SK-N-SH (cell line): ENCODE measurements at regions not wholly inside any gene's neighbourhood (a gene's known extent, or its start where the extent isn't known, plus 50 kb on each side); places are given as distances from the start of the nearest gene placed in this dataset.
A peak's percentile ranks its signal among the peaks of the same experiment; 100 is the strongest.

Experiments
- CHD2 ChIP-seq: fragments of 150-350 bp; IDR thresholded peaks from 2 replicates; pipeline ENCODE4 v1.6.1; 2018; ENCODE audit warnings: low read length; ENCODE audit not compliant: partially characterized antibody
- ELF1 ChIP-seq: IDR thresholded peaks from 2 replicates; pipeline ENCODE4 v1.4.0; 2012
- EZH2phosphoT487 ChIP-seq: fragments of 200-600 bp; sonication (generic); IDR thresholded peaks from 2 replicates; pipeline ENCODE4 v1.6.1; 2017; ENCODE audit warnings: low read depth, mixed run types, mild to moderate bottlenecking, antibody characterized with exemption, moderate library complexity, borderline replicate concordance
- FOSL2 ChIP-seq: IDR thresholded peaks from 2 replicates; pipeline ENCODE4 v1.4.0; 2012; ENCODE audit warnings: low read depth, mild to moderate bottlenecking, moderate library complexity, borderline replicate concordance
- FOXJ3 ChIP-seq: sonication (generic); formaldehyde crosslinking; IDR thresholded peaks from 2 replicates; pipeline ENCODE4 v1.5.1; 2020; ENCODE audit warnings: mild to moderate bottlenecking, missing genetic modification reagents
- GABPA ChIP-seq: IDR thresholded peaks from 2 replicates; pipeline ENCODE4 v1.4.0; 2012; ENCODE audit warnings: low read depth, mild to moderate bottlenecking
- JUND ChIP-seq: IDR thresholded peaks from 2 replicates; pipeline ENCODE4 v1.4.0; 2012
- MEF2A ChIP-seq: IDR thresholded peaks from 2 replicates; pipeline ENCODE4 v1.4.0; 2012; ENCODE audit warnings: low read depth, borderline replicate concordance
- MXI1 ChIP-seq: IDR thresholded peaks from 2 replicates; pipeline ENCODE4 v1.6.1; 2012; ENCODE audit warnings: mild to moderate bottlenecking, low read depth, low read length, improper control_type of control experiment
- PBX3 ChIP-seq: IDR thresholded peaks from 2 replicates; pipeline ENCODE4; 2012
- RAD21 ChIP-seq: IDR thresholded peaks from 2 replicates; pipeline ENCODE4 v1.6.1; 2012; ENCODE audit warnings: mild to moderate bottlenecking, low read length
- RCOR1 ChIP-seq: fragments of 150-350 bp; IDR thresholded peaks from 2 replicates; pipeline ENCODE4 v1.6.1; 2017; ENCODE audit warnings: antibody characterized with exemption, low read length
- REST ChIP-seq: IDR thresholded peaks from 2 replicates; pipeline ENCODE4 v1.6.1; 2012; ENCODE audit warnings: mild to moderate bottlenecking, low read depth, low read length, moderate library complexity
- SIN3A ChIP-seq: IDR thresholded peaks from 2 replicates; pipeline ENCODE4 v1.6.1; 2012; ENCODE audit warnings: low read depth, mild to moderate bottlenecking, low read length, moderate library complexity, borderline replicate concordance
- SMC3 ChIP-seq: IDR thresholded peaks from 2 replicates; pipeline ENCODE4 v1.6.1; 2012; ENCODE audit warnings: low read depth, low read length, improper control_type of control experiment
- TAF1 ChIP-seq: IDR thresholded peaks from 2 replicates; pipeline ENCODE4 v1.6.1; 2012; ENCODE audit warnings: low read depth, mild to moderate bottlenecking, low read length, moderate library complexity, borderline replicate concordance
- USF1 ChIP-seq: IDR thresholded peaks from 2 replicates; pipeline ENCODE4 v1.4.0; 2012; ENCODE audit warnings: low read depth, borderline replicate concordance
- YY1 ChIP-seq: IDR thresholded peaks from 2 replicates; pipeline ENCODE4 v1.4.0; 2012; ENCODE audit warnings: low read depth, mild to moderate bottlenecking
- ZBTB33 ChIP-seq: IDR thresholded peaks from 2 replicates; pipeline ENCODE4 v1.4.0; 2012; ENCODE audit warnings: low read depth, borderline replicate concordance
- TF ChIP-seq, protein P1 (sequence below): fragments of 150-350 bp; IDR thresholded peaks from 2 replicates; pipeline ENCODE4 v1.6.1; 2017; ENCODE audit warnings: antibody characterized with exemption, low read length, low read depth, borderline replicate concordance

- TF ChIP-seq REST (no peak), FOSL2 (no peak), FOXJ3 (no peak), JUND (no peak), GABPA (no peak), EZH2phosphoT487 (no peak), TAF1 (no peak), MEF2A (no peak), SMC3 (no peak), MXI1 (no peak), ELF1 (no peak), PBX3 (no peak), RAD21 (no peak), USF1 (no peak), YY1 (no peak), ZBTB33 (no peak), CHD2 (peak; percentile 65), RCOR1 (peak; percentile 87), SIN3A (no peak)
- TF ChIP-seq, protein P1, sequence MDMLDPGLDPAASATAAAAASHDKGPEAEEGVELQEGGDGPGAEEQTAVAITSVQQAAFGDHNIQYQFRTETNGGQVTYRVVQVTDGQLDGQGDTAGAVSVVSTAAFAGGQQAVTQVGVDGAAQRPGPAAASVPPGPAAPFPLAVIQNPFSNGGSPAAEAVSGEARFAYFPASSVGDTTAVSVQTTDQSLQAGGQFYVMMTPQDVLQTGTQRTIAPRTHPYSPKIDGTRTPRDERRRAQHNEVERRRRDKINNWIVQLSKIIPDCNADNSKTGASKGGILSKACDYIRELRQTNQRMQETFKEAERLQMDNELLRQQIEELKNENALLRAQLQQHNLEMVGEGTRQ = no peak
- TF ChIP-seq, all 33 proteins: peak for 5
These were observed 298.8 kb downstream of the NR2F1-AS1 start (continued) for GRCh38 chr5:93281980-93282772.
